NB4 (cell line): ENCODE measurements at regions not wholly inside any gene's neighbourhood (a gene's known extent, or its start where the extent isn't known, plus 50 kb on each side); places are given as distances from the start of the nearest gene placed in this dataset.

Source experiments
- POLR2A ChIP-seq: IDR thresholded peaks from 2 replicates; pipeline ENCODE4 v1.6.1; 2011; ENCODE audit warnings: mild to moderate bottlenecking; ENCODE audit not compliant: insufficient read length; ENCODE audit errors: extremely low read depth
- TF ChIP-seq, protein P1 (sequence below): IDR thresholded peaks from one replicate; pipeline ENCODE4 v1.5.1; 2012; ENCODE audit warnings: low read depth, low read length

DNA sequence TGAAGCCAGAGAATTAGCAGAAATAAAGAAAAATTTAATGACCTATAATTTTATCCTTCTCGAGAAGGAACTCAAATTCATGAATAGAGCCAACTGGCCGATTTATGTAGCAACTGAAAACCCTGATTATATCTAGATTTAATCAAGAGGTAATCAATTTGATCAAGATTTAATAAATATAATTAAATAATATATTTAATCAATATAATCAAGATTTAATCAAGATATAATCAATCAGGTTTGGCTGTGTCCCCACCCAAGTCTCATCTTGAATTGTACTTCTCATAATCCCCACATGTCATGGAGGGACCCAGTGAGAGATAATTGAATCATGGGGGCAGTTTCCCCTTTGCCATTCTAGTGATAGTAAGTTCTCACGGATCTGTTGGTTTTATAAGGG lies 181.2 kb upstream of the CDIN1 start:
- TF ChIP-seq, protein P1, sequence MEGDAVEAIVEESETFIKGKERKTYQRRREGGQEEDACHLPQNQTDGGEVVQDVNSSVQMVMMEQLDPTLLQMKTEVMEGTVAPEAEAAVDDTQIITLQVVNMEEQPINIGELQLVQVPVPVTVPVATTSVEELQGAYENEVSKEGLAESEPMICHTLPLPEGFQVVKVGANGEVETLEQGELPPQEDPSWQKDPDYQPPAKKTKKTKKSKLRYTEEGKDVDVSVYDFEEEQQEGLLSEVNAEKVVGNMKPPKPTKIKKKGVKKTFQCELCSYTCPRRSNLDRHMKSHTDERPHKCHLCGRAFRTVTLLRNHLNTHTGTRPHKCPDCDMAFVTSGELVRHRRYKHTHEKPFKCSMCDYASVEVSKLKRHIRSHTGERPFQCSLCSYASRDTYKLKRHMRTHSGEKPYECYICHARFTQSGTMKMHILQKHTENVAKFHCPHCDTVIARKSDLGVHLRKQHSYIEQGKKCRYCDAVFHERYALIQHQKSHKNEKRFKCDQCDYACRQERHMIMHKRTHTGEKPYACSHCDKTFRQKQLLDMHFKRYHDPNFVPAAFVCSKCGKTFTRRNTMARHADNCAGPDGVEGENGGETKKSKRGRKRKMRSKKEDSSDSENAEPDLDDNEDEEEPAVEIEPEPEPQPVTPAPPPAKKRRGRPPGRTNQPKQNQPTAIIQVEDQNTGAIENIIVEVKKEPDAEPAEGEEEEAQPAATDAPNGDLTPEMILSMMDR = no peak
- TF ChIP-seq POLR2A = no peak
